ENCODE measurements at regions not wholly inside any gene's neighbourhood (a gene's known extent, or its start where the extent isn't known, plus 50 kb on each side); places are given as distances from the start of the nearest gene placed in this dataset.

GRCh38 chr7:47664650-47665195, 82.8 kb upstream of the TNS3 start:
- DNase-seq = no peak

- no peak for DNase-seq
Measured at GRCh38 chr7:47663851-47664250, 81.9 kb upstream of the TNS3 start.

- no peak for DNase-seq
Measured at GRCh38 chr7:47663213-47663612, 81.3 kb upstream of the TNS3 start.

GRCh38 chr7:47661051-47661714, 79.3 kb upstream of the TNS3 start:
- DNase-seq = no peak

- DNase-seq = no peak
Measured at GRCh38 chr7:47659664-47660462, 78.0 kb upstream of the TNS3 start.

- DNase-seq = no peak
Measured at GRCh38 chr7:47658886-47659635, 77.2 kb upstream of the TNS3 start.

GRCh38 chr7:47657126-47657525, 75.2 kb upstream of the TNS3 start:
- no peak for DNase-seq

GRCh38 chr7:47654672-47655298, 72.9 kb upstream of the TNS3 start:
- peak in 2 of 51 donors; percentile 11 to 20 for DNase-seq

GRCh38 chr7:47653550-47654411, 71.9 kb upstream of the TNS3 start:
- no peak for DNase-seq

GRCh38 chr7:47652591-47652990, 70.7 kb upstream of the TNS3 start:
- no peak for DNase-seq

- DNase-seq = no peak
Measured at GRCh38 chr7:47651355-47652317, 69.7 kb upstream of the TNS3 start.

GRCh38 chr7:47649919-47650318, 68.0 kb upstream of the TNS3 start:
- DNase-seq = no peak

- DNase-seq = no peak
Measured at GRCh38 chr7:47648275-47648925, 66.5 kb upstream of the TNS3 start.

- no peak for DNase-seq
Measured at GRCh38 chr7:47647918-47648250, 66.0 kb upstream of the TNS3 start.

GRCh38 chr7:47647181-47647917, 65.4 kb upstream of the TNS3 start:
- peak in 6 of 51 donors; percentile 6 to 28 (median 10) for DNase-seq

- no peak for DNase-seq
Measured at GRCh38 chr7:47643716-47644400, 61.9 kb upstream of the TNS3 start.

- DNase-seq = no peak
Measured at GRCh38 chr7:47640265-47640664, 58.4 kb upstream of the TNS3 start.
